ENCODE measurements at regions not wholly inside any gene's neighbourhood (a gene's known extent, or its start where the extent isn't known, plus 50 kb on each side); places are given as distances from the start of the nearest gene placed in this dataset.

- ChIA-PET CTCF (interaction anchor here (0.8 to 1.3 kb wide), 4 partner anchors 8 to 27 kb away, joined by 3 to 4 read pairs (median 3); no protein-coding TSS in a partner anchor), POLR2A (no interaction called here)
These were observed 358.0 kb downstream of the HRH4 start for GRCh38 chr18:24818441-24818840.

GRCh38 chr18:24819141-24819890 lies 358.9 kb downstream of the HRH4 start:
- DNase-seq (ENCODE audit: extremely low spot score): no peak
- POLR2A ChIA-PET: no interaction called here
- CTCF ChIA-PET: interaction anchor here (0.8 to 1.3 kb wide), 2 partner anchors 10 to 13 kb away, joined by 3 to 4 read pairs; no protein-coding TSS in a partner anchor
- TF ChIP-seq, protein P1, sequence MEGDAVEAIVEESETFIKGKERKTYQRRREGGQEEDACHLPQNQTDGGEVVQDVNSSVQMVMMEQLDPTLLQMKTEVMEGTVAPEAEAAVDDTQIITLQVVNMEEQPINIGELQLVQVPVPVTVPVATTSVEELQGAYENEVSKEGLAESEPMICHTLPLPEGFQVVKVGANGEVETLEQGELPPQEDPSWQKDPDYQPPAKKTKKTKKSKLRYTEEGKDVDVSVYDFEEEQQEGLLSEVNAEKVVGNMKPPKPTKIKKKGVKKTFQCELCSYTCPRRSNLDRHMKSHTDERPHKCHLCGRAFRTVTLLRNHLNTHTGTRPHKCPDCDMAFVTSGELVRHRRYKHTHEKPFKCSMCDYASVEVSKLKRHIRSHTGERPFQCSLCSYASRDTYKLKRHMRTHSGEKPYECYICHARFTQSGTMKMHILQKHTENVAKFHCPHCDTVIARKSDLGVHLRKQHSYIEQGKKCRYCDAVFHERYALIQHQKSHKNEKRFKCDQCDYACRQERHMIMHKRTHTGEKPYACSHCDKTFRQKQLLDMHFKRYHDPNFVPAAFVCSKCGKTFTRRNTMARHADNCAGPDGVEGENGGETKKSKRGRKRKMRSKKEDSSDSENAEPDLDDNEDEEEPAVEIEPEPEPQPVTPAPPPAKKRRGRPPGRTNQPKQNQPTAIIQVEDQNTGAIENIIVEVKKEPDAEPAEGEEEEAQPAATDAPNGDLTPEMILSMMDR (IDR thresholded peaks at IDR 0.05; ENCODE audit: control extremely low read depth, extremely low read depth, low read depth, missing control alignments): no peak

More at GRCh38 chr18:24818441-24818840, 358.0 kb downstream of the HRH4 start:
- TF ChIP-seq, protein P1 (IDR thresholded peaks at IDR 0.05; ENCODE audit: control extremely low read depth, extremely low read depth, low read depth, missing control alignments): no peak
- DNase-seq (ENCODE audit: extremely low spot score): no peak

DNA sequence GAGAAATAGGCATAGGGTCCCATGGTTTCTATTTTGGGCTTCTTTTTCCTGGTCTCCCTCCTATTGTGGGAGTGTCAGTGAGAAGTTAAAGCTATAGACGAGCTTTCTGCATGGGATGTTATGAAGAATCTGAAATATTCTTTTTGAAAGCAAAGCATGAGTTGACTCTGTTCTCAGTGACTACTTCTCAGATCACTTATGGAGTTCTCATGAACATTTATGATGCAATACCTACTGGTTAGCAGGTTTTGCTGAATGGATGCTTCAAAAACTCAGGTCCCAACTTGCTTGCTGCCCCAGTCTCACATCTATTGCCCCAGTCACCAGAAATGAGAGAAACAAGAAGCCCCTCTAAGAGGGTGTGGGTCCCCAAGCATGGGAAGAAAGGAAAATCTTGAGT lies 365.0 kb downstream of the HRH4 start:
- CTCF ChIA-PET: no interaction called here
- TF ChIP-seq, protein P1 (IDR thresholded peaks at IDR 0.05; ENCODE audit: control extremely low read depth, extremely low read depth, low read depth, missing control alignments): no peak
- POLR2A ChIA-PET: no interaction called here
- no peak for DNase-seq (ENCODE audit: extremely low spot score)

GRCh38 chr18:24826605-24827004 lies 366.2 kb downstream of the HRH4 start:
- ChIA-PET POLR2A (no interaction called here), CTCF (interaction anchor here (0.8 to 1.1 kb wide), 2 partner anchors 8 to 20 kb away, joined by 3 read pairs; no protein-coding TSS in a partner anchor)
- DNase-seq (ENCODE audit: extremely low spot score): no peak
- TF ChIP-seq, protein P1 (IDR thresholded peaks at IDR 0.05; ENCODE audit: control extremely low read depth, extremely low read depth, low read depth, missing control alignments): no peak

- ChIA-PET CTCF (no interaction called here), POLR2A (no interaction called here)
- TF ChIP-seq, protein P1 (IDR thresholded peaks at IDR 0.05; ENCODE audit: control extremely low read depth, extremely low read depth, low read depth, missing control alignments): no peak
- DNase-seq (ENCODE audit: extremely low spot score): no peak
These were observed 367.1 kb downstream of the HRH4 start for GRCh38 chr18:24827501-24827900.

- DNase-seq (ENCODE audit: extremely low spot score): no peak
- POLR2A ChIA-PET: no interaction called here
- TF ChIP-seq, protein P1 (IDR thresholded peaks at IDR 0.05; ENCODE audit: control extremely low read depth, extremely low read depth, low read depth, missing control alignments): no peak
- CTCF ChIA-PET: interaction anchor here (1.5 kb wide), 1 partner anchor 12 kb away, joined by 4 read pairs; no protein-coding TSS in a partner anchor
These were observed 370.6 kb downstream of the HRH4 start for GRCh38 chr18:24831081-24831480.
